RKO (cell line): ENCODE measurements at regions not wholly inside any gene's neighbourhood (a gene's known extent, or its start where the extent isn't known, plus 50 kb on each side); places are given as distances from the start of the nearest gene placed in this dataset.
A peak's percentile ranks its signal among the peaks of the same experiment; 100 is the strongest.
"Not testable (repeated sequence)": the region's sequence is repeated elsewhere in the genome, so short reads cannot be mapped to it uniquely, and the experiment has no call there.

Experiments used
- DNase-seq: peaks from one replicate; pipeline ENCODE4 v3.0.0-alpha.2; 2016; ENCODE audit warnings: low spot score

DNA sequence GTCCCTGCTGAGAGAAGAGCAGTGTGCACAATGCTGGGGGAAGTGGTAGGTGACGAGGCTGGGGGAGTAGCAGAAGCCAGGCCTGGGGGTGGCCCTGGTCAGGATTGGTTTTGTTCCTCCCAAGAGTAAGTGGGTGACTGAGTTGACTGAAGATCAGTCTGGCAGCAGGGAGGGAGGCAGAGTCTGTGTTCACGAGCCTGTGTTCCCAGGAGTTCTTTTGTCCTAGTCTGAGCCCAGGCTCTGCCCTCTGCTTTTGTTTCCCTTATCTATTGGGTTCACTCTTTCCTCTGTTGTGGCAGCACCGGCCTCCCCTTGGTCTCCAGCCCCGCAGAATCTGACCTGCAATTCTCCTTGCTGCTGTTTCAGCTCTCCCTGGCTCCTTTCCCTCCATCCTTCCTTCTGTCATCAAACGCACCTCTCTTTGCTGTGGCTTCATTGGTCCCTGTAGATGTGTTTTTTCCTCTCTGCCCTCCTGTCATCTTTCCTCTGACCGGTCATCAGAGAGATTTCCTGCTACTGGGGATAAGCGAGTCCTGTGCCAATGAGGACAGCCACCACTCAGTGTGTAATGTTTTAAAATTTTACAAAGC is 607.4 kb downstream of the KIF4B start:
- no peak for DNase-seq

DNA sequence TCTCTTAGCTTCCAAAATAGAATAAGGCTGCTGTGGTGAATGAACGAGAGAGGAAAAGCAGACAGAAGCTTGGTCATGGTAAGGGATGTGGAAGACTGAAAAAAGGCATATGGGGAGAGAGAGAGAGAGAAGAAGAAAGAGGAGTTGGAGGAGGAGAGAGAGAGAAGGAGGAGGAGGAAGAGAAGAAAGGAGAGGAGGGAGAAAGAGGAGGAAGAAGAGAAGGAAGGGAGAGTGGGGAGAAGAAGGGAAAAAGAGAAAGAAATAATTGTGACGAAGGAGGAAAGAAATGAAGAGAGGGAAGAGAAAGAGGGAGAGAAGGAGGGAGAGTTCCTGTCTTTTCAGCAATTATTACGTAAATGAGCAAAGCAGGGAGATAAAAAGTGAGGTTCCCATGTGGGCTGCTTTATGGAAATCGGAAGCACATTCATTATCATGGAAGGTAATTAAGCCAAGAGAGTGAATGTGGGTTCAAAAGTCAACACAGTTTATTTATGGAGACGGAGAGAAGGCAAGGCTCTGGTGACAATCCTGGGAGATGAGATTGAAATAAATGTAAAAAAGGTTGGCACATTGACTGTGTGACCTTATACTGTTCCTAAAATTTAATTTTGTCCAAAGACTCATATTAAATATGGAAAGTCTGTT is 611.2 kb downstream of the KIF4B start:
- no peak for DNase-seq

- no peak for DNase-seq
Observed at GRCh38 chr5:155625315-155625714, 611.8 kb downstream of the KIF4B start.

GRCh38 chr5:155625897-155626543 is 612.5 kb downstream of the KIF4B start:
- no peak for DNase-seq

GRCh38 chr5:155626592-155626991 is 613.0 kb downstream of the KIF4B start:
- no peak for DNase-seq

- no peak for DNase-seq
Observed at GRCh38 chr5:155628346-155628745, 614.8 kb downstream of the KIF4B start.

DNA sequence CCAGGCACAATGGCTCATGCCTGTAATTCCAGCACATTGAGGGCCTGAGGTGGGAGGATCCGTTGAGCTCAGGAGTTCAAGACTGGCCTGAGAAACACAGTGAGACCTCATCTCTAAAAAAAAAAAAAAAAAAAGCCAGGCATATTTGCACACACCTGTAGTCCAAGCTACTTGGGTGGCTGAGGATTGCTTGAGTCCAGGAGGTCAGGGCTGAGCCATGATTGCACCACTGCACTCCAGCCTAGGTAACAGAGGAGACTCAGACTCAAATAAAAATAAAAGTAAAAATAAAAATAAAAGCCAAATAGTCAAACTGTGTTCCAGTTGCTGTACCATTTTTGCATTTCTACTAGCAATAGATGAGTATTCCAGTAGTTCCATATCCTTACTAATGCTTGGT is 616.0 kb downstream of the KIF4B start:
- DNase-seq = no peak

GRCh38 chr5:155631116-155631515 is 617.6 kb downstream of the KIF4B start:
- peak; percentile 66 for DNase-seq

- no peak for DNase-seq
Observed at GRCh38 chr5:155633338-155633957, 619.9 kb downstream of the KIF4B start.

DNA sequence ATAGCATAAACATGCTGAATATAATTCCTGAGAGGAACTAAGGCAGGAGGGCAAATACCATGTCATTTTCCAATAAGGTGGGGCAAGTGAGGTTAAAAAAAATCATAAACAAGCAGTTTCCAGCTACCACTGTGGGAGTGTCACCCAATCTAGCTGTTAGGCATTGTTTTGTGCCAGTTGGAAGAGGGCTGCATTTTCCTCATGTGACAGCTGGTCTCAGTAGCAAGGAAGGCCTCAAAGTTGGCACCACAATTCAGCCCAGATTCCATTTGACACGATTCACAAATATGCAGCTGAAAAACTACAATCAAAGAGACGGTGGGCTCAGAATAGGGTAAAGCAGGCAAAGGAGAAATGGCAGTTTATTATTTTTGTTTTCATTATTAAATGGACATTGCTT is 636.1 kb downstream of the KIF4B start:
- no peak for DNase-seq

DNA sequence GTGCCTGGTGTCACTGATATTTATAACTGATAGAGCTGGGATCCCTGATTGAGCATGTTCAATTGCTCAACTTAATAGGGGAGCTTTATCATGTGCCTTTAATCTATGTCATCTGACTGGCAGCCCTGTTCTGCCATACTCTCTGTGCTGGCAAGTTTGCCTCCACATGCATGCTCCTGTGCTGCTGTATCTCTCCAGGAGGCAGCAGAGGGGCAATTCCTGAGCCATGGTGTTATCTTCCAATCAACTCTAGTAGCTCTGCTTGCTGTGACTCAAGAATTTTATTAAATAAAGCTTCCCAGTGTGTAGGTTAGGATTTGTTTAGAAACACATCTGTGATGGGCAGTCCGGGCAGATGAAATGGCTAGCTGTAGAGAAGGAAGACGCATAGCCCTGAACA is 642.0 kb downstream of the KIF4B start:
- DNase-seq = no peak

DNA sequence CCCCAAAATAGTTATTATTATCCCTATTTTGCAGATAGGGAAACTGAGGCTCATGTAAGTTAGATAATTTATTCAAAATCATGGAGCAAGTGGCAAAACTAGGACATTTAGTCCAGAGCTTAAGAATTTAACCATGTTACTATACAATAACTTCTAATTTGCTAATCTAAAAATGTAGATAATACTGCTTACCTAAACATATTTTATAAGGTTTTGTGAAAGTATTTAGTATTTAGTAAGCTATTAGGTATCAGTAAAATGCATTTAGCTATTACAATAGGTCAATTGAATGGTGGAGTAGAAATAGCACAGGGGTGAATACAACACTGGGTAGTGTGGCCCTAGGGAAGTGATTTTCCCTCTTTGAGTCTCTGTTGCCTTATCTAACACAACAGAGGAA is 648.3 kb downstream of the KIF4B start:
- no peak for DNase-seq

- no peak for DNase-seq
Observed at GRCh38 chr5:155665361-155665760, 651.8 kb downstream of the KIF4B start.

GRCh38 chr5:155672001-155672400 is 655.0 kb upstream of the SGCD start:
- not testable (repeated sequence) for DNase-seq

- no peak for DNase-seq
Observed at GRCh38 chr5:155676967-155677366, 650.0 kb upstream of the SGCD start.

DNA sequence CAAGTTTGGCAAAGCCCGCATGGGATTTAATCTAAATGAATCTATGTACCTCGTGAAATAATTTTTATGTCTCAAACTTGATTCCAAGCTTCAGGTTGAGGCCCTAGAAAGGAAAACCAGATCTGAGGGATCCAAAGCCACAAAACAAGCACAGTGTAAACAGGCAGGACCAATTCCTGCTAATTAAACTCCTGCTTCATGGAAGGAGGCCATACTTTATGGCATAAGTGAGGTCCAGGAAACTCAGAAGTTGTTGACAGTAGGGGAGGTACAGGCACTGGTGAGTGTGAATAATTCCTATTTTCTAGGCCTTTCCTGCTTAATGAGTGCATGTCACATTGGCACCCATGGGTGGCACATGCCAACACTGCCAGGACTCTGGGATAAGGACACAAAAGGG is 648.6 kb upstream of the SGCD start:
- DNase-seq = no peak

GRCh38 chr5:155679530-155679929 is 647.4 kb upstream of the SGCD start:
- DNase-seq = no peak

- no peak for DNase-seq
Observed at GRCh38 chr5:155684417-155684816, 642.5 kb upstream of the SGCD start.

DNA sequence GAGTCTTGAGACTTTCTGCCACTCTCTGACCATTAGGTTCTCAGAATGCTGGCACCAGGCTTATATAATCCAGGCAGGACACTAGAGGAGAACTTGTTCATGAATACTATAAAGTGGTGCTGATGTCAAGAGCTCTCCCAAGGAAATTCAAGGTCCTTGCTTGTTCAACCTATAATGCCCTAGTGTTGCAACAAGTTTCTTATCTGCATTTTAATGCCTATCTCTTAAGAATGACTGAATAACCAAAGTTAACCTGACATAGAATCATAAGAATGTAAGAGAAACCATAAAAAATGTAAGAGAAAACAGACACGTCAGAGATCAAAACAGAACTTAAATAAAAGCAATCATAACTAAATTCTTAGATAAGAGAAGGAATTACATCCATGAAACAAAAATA is 640.8 kb upstream of the SGCD start:
- no peak for DNase-seq

DNA sequence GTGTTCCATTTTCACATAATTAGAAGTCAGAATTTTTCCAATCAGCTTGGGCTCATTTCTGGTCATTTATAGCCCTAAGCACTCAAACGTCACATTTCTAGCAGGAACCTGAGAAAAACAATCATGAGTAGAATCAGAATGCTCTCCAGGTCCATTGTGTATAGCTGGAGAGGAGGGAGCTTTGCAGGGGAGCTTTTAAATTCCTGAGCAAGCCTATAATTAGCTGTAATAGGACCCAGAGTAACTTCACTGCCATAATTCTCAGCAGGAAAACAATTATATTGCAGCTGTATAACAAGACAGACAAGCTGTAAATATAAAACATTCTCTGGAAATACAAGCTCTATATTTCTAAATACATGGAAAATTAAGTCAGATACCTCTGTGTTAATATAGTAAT is 637.6 kb upstream of the SGCD start:
- DNase-seq = no peak

DNA sequence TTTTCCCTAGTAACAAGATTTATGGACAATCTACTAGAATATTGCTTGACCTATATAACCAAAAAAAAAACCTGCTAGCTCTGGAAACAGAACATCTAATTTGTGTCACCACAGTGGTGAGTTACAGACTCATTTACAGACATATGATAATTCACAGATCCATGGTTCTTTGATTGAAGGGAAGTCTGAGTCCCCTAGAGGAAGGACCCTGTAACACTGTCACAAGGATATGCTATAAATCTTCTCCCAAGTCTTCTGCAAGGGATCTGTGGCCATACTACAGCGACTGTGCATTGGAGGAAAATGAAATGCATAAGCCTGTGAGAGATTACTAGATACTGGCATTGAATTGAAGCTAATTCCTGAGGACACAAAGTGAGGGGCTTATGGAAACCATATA is 630.6 kb upstream of the SGCD start:
- DNase-seq = no peak

- DNase-seq = no peak
Observed at GRCh38 chr5:155697236-155697635, 629.7 kb upstream of the SGCD start.

DNA sequence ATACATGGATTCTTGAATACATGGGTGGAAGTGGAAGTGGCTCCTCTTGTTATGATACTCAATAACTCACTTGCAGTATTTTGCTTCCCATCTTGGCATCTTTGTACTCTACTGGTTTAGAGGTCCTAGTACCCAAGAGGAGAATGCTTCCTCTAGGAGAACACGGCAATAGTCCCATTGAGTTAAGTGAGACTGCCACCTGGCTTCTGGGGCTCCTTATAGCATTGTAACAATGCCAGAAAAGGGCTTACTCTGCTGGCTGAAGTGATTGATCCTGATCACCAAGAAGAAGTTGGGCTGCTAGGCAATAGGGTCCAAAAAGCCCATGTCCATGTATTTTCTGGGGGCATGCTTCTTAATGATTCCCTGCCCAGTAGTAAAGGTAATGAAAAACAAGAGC is 627.6 kb upstream of the SGCD start:
- DNase-seq = no peak
